H1 (cell line): ENCODE measurements at regions not wholly inside any gene's neighbourhood (a gene's known extent, or its start where the extent isn't known, plus 50 kb on each side); places are given as distances from the start of the nearest gene placed in this dataset.
A peak's percentile ranks its signal among the peaks of the same experiment; 100 is the strongest.

Experiments
- CTCF ChIA-PET: fragments of 300-600 bp; sonication (Branson Sonifier 250); formaldehyde crosslinking; loops from one replicate; lab custom pipeline; 2021; ENCODE audit not compliant: partially characterized antibody; lab: Charles Lee
- POLR2A ChIA-PET: fragments of 300-600 bp; sonication (Branson Sonifier 250); formaldehyde crosslinking; loops from one replicate; lab custom pipeline; 2021; ENCODE audit warnings: inconsistent platforms; ENCODE audit not compliant: partially characterized antibody; lab: Charles Lee
- DNase-seq, 2 experiments: peaks; one replicate each; pipeline versions ENCODE4 v3.0.0 to v3.0.0-alpha.2; 2010 to 2022; ENCODE audit warnings: low spot score in 2 of 2, low read depth in 1 of 2, mixed read lengths in 1 of 2
- FAIRE-seq: peaks from 2 replicates; lab custom pipeline; 2011; peaks lifted over from hg19 to GRCh38; lab: Jason Lieb, UNC
- H2AFZ ChIP-seq: 2 replicates; pipeline ENCODE4 v1.8.1; 2012; ENCODE audit warnings: low read length, inconsistent platforms
- H2AK5ac ChIP-seq: 2 replicates; pipeline ENCODE4 v1.6.1; 2013; ENCODE audit warnings: low read depth, low read length
- H2BK120ac ChIP-seq: replicated peaks from 2 replicates; pipeline ENCODE3; 2013; ENCODE audit warnings: low read depth, low read length, inconsistent platforms
- H2BK12ac ChIP-seq: 2 replicates; pipeline ENCODE4 v1.6.1; 2013; ENCODE audit warnings: low read depth, low read length
- H2BK15ac ChIP-seq: 2 replicates; pipeline ENCODE4 v1.6.1; 2013; ENCODE audit warnings: low read length
- H2BK20ac ChIP-seq: 2 replicates; pipeline ENCODE4 v1.6.1; 2013; ENCODE audit warnings: low read length
- H2BK5ac ChIP-seq: 2 replicates; pipeline ENCODE4 v1.6.1; 2013; ENCODE audit warnings: low read depth, low read length
- H3K14ac ChIP-seq: 2 replicates; pipeline ENCODE4 v1.6.1; 2013; ENCODE audit warnings: inconsistent platforms; ENCODE audit not compliant: insufficient read length
- H3K18ac ChIP-seq: 2 replicates; pipeline ENCODE4 v1.6.1; 2013; ENCODE audit warnings: low read length; ENCODE audit errors: extremely low read depth
- H3K23ac ChIP-seq: 2 replicates; pipeline ENCODE4 v1.6.1; 2013; ENCODE audit warnings: inconsistent platforms; ENCODE audit not compliant: insufficient read length
- H3K23me2 ChIP-seq: 2 replicates; pipeline ENCODE4 v1.6.1; 2013; ENCODE audit warnings: low read depth, low read length
- H3K27ac ChIP-seq: 2 replicates; pipeline ENCODE4 v1.6.1; 2011; ENCODE audit warnings: low read depth, low read length, inconsistent platforms
- H3K27me3 ChIP-seq, 4 experiments: replicated peaks in 1 of 4; 1 replicate in 1 of 4; 2 replicates in 3 of 4; pipeline versions ENCODE4 v1.6.1 to v1.8.1; 2011 to 2013; ENCODE audit warnings: low read length in 3 of 4, mild to moderate bottlenecking in 3 of 4, inconsistent platforms in 2 of 4, mixed read lengths in 2 of 4, moderate library complexity in 1 of 4; ENCODE audit not compliant: control insufficient read depth in 3 of 4, insufficient read depth in 3 of 4; ENCODE audit errors: extremely low read depth in 1 of 4
- H3K36me3 ChIP-seq, 4 experiments: 2 replicates each; pipeline versions ENCODE4 v1.6.1 to v1.8.1; 2011 to 2013; ENCODE audit warnings: mild to moderate bottlenecking in 4 of 4, low read length in 3 of 4, moderate library complexity in 2 of 4, control low read depth in 1 of 4, inconsistent platforms in 1 of 4; ENCODE audit not compliant: insufficient read depth in 4 of 4, control insufficient read depth in 2 of 4
- H3K4ac ChIP-seq: replicated peaks from 2 replicates; pipeline ENCODE3; 2013; ENCODE audit warnings: low read length, low read depth, mixed read lengths, inconsistent platforms; ENCODE audit not compliant: insufficient read length
- H3K4me1 ChIP-seq, 4 experiments: replicated peaks in 1 of 4; 1 replicate in 1 of 4; 2 replicates in 3 of 4; pipeline versions ENCODE4 v1.6.1 to v1.8.1; 2011 to 2013; ENCODE audit warnings: low read length in 3 of 4, inconsistent platforms in 2 of 4, mixed read lengths in 1 of 4; ENCODE audit not compliant: insufficient read depth in 4 of 4, control insufficient read depth in 3 of 4
- H3K4me2 ChIP-seq, 2 experiments: 2 replicates each; pipeline versions ENCODE4 v1.6.1 to v1.8.1; 2011 to 2013; ENCODE audit warnings: low read depth in 2 of 2, low read length in 2 of 2, control low read depth in 1 of 2, inconsistent platforms in 1 of 2, mild to moderate bottlenecking in 1 of 2; ENCODE audit not compliant: insufficient read depth in 1 of 2
- H3K4me3 ChIP-seq, 4 experiments: fragments of 200-600, 300-600 bp in 1 of 4; sonication (generic), shearing (Covaris generic), sonication (Bioruptor Twin) in 1 of 4; 2 replicates each; pipeline versions ENCODE4 v1.5.1 to v1.8.1; 2011 to 2016; ENCODE audit warnings: low read length in 4 of 4, low read depth in 3 of 4, control low read depth in 2 of 4, inconsistent platforms in 2 of 4, mild to moderate bottlenecking in 2 of 4, mixed read lengths in 1 of 4, moderate library complexity in 1 of 4; ENCODE audit not compliant: insufficient read depth in 2 of 4; ENCODE audit errors: extremely low read depth in 1 of 4
- H3K56ac ChIP-seq: replicated peaks from 2 replicates; pipeline ENCODE3; 2013; ENCODE audit warnings: low read depth, mild to moderate bottlenecking, mixed read lengths, low read length, inconsistent platforms; ENCODE audit not compliant: insufficient read length
- H3K79me1 ChIP-seq: 2 replicates; pipeline ENCODE4 v1.6.1; 2013; ENCODE audit warnings: low read depth, low read length, control low read depth
- H3K79me2 ChIP-seq, 2 experiments: 2 replicates each; pipeline versions ENCODE4 v1.6.1 to v1.8.1; 2012 to 2013; ENCODE audit warnings: low read length in 2 of 2, mild to moderate bottlenecking in 2 of 2, inconsistent platforms in 1 of 2; ENCODE audit not compliant: insufficient read depth in 2 of 2, control insufficient read depth in 1 of 2
- H3K9ac ChIP-seq, 4 experiments: replicated peaks in 1 of 4; 1 replicate in 1 of 4; 2 replicates in 3 of 4; pipeline versions ENCODE4 v1.6.1 to v1.8.1; 2011 to 2013; ENCODE audit warnings: low read depth in 3 of 4, low read length in 3 of 4, control low read depth in 2 of 4, mild to moderate bottlenecking in 2 of 4, moderate library complexity in 2 of 4, inconsistent platforms in 1 of 4; ENCODE audit errors: extremely low read depth in 1 of 4
- H3K9me3 ChIP-seq, 2 experiments: 2 replicates each; pipeline versions ENCODE4 v1.6.1 to v1.8.1; 2012 to 2013; ENCODE audit warnings: mild to moderate bottlenecking in 2 of 2, moderate library complexity in 2 of 2, control low read depth in 1 of 2, inconsistent platforms in 1 of 2, low read depth in 1 of 2, low read length in 1 of 2, mixed read lengths in 1 of 2; ENCODE audit not compliant: insufficient read depth in 2 of 2
- H4K20me1 ChIP-seq, 2 experiments: replicated peaks in 1 of 2; 2 replicates each; pipeline versions ENCODE3 to v1.8.1; 2011 to 2013; ENCODE audit warnings: inconsistent platforms in 2 of 2, low read length in 2 of 2, mild to moderate bottlenecking in 1 of 2; ENCODE audit not compliant: insufficient read depth in 2 of 2, control insufficient read depth in 1 of 2
- H4K5ac ChIP-seq: 2 replicates; pipeline ENCODE4 v1.6.1; 2013; ENCODE audit warnings: low read length, low read depth, mixed read lengths, inconsistent platforms; ENCODE audit not compliant: insufficient read length
- H4K8ac ChIP-seq: 2 replicates; pipeline ENCODE4 v1.8.0; 2013; ENCODE audit warnings: mild to moderate bottlenecking, moderate library complexity, low read length, inconsistent platforms; ENCODE audit not compliant: insufficient read depth; ENCODE audit errors: extremely low read depth
- H4K91ac ChIP-seq: replicated peaks from 2 replicates; pipeline ENCODE3; 2013; ENCODE audit warnings: low read length, mixed read lengths, inconsistent platforms; ENCODE audit not compliant: insufficient read length
- BACH1 ChIP-seq: IDR thresholded peaks from 2 replicates; pipeline ENCODE4 v1.6.1; 2012; ENCODE audit warnings: low read length, improper control_type of control experiment
- GABPA ChIP-seq: IDR thresholded peaks from 2 replicates; pipeline ENCODE4 v1.6.1; 2011; ENCODE audit warnings: mild to moderate bottlenecking, low read length, moderate library complexity, borderline replicate concordance; ENCODE audit not compliant: insufficient read depth

GRCh38 chr9:86602715-86603114, 248.5 kb upstream of the TUT7 start:
- Histone ChIP-seq H4K20me1 (no peaks in the 10 kb centered on the region), H3K4me1 (peaks cover 0 to 3% (median 2%) of the 10 kb centered on the region in 4 experiments; a peak in 4 of 7 replicates), H3K36me3 (no peaks in the 10 kb centered on the region), H3K27ac (no peak overlapping the region), H3K4me3 (no peak overlapping the region), H3K14ac (no peak overlapping the region), H2BK20ac (no peak overlapping the region), H4K91ac (no peak overlapping the region), H4K8ac (no peak overlapping the region)
- CTCF ChIA-PET = interaction anchor here (1.5 to 2.7 kb wide), 3 partner anchors 9 to 25 kb away, joined by 3 to 7 read pairs (median 4); no protein-coding TSS in a partner anchor
- no peak for FAIRE-seq
- no peak for TF ChIP-seq GABPA
- 0 out of 2 replicates have a peak, but pooled peaks have one; percentile 16 for TF ChIP-seq BACH1
- TF ChIP-seq, all 59 proteins: peak for 1
- no peaks in the 10 kb centered on the region for H3K23me2 ChIP-seq
- no peak overlapping the region for H2BK15ac ChIP-seq
- POLR2A ChIA-PET = no interaction called here
- no peak overlapping the region for H3K9ac ChIP-seq
- no peaks in the 10 kb centered on the region for H3K79me2 ChIP-seq
- H3K9me3 ChIP-seq = no peaks in the 10 kb centered on the region
- no peak overlapping the region for H2AFZ ChIP-seq
- no peak overlapping the region for H2BK12ac ChIP-seq
- no peak overlapping the region for H2BK5ac ChIP-seq
- no peak overlapping the region for H3K4me2 ChIP-seq
- H3K79me1 ChIP-seq = no peaks in the 10 kb centered on the region
- no peak for DNase-seq
- no peak overlapping the region for H4K5ac ChIP-seq
- H3K18ac ChIP-seq = no peak overlapping the region
- H2BK120ac ChIP-seq = no peak overlapping the region
- H3K4ac ChIP-seq = no peak overlapping the region
- no peak overlapping the region for H3K23ac ChIP-seq
- no peak overlapping the region for H2AK5ac ChIP-seq
- no peak overlapping the region for H3K56ac ChIP-seq
- peaks cover 0 to 3% (median 0%) of the 10 kb centered on the region in 4 experiments; a peak in 1 of 7 replicates for H3K27me3 ChIP-seq
